ENCODE measurements at regions not wholly inside any gene's neighbourhood (a gene's known extent, or its start where the extent isn't known, plus 50 kb on each side); places are given as distances from the start of the nearest gene placed in this dataset.
"Not testable (repeated sequence)": the region's sequence is repeated elsewhere in the genome, so short reads cannot be mapped to it uniquely, and the experiment has no call there.

DNA sequence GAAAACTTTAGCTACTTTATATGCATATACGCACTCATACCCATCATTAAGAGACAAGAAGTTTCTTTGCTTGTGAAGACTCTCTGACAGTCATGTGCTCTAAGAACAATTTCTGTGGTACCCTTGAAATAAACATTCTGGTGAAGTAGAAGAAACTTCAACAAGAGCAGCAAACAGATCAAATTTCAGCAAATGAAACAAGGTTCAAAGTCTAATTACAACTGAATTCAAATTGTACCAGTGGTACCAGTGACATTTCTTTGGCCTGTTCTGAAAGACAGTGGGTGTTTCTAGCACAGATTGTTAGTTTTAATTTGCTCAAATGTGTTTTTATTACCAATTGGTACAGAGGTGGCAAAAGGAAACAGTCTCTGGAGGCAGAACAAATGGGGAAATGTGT is 391.0 kb downstream of the CHSY3 start:
- DNase-seq = no peak

DNA sequence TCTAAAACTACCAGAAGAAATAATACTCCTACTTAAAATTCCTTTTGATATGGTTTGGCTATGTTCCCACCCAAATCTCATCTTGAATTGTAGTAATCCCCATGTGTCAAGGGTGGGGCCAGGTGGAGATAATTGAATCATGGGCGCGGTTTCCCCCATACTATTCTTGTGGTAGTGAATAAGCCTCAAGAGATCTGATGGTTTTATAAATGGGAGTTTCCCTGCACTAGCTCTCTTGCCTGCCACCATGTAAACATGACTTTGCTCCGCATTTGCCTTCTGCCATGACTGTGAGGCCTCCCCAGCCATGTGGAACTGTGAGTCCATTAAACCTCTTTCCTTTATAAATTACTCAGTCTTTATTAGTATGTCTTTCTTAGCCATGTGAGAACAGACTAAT is 390.5 kb downstream of the CHSY3 start:
- not testable (repeated sequence) for DNase-seq

DNA sequence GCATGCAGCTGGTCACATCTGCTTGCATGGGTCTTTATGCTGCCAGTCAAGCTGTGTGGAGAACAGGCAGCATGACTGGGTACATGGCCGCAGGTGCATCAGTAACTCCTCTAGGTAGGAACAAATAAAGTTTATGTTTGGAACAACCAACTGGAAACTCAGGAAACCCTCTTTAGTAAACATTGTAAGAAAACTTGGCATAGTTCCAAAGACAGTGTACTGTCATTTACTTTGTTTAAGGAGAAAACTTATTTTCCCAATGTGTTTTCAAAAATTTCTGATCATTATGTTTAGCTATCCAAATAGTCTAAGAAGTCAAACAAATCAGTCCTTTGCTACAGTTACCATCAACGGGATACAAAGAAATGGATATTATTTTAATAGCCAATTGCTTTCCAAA is 386.0 kb downstream of the CHSY3 start:
- no peak for DNase-seq

DNA sequence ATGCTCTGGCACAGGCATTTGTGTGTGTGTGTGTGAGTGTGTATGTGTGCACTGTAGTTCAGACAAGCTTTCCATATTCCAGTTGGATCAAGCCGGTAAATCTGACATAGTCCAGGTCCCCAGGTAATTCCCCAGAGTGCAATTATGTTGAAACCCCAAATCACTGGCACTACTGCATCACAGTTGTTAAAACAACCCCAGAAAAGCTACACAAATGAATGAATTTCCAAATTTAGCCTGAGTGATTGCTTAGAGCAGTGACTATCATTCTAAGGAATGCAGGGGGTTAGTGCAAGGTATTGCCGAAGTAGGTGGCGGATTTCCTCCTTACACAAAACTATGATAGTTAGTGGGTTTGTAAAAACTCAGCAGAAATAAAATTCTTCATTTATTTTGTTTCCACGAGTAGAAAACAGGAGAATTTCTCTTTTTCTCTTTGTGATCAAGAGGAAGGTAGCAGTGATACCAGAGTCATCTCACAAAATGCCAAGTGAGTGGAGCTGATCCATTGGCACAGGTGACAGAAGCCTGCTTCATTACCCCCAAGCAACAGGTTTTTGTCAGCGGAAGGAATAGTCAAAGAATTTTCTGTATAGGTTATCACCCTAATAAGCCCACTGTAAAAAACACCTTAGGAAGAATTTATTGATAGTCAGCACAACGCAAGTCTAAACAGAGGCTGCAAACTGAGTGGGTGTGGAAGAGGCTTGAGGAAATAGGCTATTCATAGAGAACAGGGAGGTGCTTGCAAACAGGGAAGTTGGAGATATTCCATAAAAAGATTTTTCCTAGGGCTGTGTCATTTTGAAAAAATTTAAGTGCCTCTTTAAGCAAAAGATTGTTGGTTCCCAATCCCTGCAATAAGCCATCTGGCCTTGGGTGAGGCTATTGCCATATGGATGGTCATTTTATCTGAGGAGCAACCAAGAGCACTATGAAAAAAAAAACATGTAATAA is 385.1 kb downstream of the CHSY3 start:
- DNase-seq = no peak

DNA sequence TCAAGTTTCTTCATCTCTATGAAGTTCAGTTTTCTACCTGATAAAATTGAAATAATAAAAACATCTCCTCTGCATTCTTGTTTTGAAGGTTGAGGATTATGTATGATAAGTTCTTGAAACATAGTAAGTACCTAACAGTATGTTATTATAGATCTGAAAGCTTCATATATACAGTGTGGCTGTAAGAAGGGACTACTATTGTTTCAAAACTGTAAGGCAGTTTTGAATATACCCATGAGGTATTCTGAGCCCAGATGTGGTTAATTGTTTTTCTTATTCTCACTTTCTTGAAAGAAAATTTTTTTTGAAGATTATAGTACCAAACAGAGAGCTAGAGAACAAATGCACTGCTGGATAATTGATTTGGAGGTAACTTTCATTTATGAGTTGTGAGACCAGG is 383.2 kb downstream of the CHSY3 start:
- DNase-seq = no peak

DNA sequence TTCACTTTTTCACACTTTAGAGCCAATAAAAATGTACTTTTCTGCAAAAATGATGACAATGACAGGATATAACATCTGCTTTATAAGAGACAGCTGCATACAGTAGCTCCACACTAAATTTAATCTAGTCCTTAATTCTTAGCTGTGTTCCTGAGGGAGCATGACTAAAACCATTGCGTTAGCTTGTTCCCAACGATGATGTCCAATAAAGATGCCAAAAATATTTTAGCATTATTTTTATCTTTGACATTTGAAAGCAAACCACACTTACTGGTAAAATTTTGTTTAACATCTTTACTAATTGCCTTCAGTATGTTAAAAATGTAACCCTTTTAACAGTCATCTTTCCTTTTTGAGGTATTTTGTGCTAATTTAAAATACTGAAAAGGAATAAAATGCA is 382.7 kb downstream of the CHSY3 start:
- no peak for DNase-seq

DNA sequence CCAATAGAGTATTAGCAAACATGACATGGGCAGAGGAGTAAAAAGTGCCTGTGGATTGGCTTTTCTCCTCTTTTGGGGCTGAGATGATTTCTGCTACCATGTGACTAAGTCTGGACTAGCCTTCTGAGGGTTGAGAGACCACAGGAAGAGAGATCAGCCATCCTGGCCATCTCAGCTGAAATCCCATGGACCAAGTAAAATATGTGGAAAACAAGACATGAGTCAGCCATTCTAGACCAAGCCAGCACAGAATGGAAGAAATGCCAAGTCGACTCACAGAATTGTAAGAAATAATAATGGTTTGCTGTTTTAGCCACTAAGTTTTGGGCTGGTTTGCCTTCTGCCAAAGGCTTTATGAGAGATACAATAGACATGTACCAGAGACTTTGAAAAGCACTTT is 377.8 kb downstream of the CHSY3 start:
- no peak for DNase-seq

DNA sequence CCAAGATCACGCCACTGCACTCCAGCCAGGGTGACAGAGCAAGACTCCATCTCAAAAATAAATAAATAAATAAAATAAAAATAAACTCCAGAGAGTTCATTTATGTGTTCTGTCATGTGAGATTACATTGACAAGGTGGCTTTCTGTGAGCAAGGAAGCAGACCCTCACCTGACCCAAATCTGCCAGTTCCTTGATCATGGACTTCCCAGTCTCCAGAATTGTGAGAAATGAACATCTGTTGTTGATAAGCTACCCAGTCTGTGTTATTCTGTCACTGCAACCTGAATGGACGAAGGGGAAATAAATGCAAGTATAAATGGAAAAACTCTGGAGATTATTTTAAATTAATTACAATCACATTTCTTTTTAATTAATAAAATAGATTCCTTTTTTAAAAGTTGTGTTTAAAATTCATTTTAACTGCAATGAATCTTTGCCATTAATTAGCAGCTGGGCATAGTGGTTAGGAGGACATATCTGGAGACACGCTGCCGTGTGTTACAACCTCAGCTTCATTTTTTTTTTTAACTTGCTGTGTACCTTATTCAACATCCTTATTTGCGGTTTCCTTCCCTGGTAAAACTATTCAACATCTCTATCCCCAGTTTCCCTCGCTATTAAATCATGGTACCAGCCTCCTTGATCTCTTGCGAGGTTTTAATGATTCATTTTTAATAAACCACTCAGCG is 376.4 kb downstream of the CHSY3 start:
- DNase-seq = no peak

DNA sequence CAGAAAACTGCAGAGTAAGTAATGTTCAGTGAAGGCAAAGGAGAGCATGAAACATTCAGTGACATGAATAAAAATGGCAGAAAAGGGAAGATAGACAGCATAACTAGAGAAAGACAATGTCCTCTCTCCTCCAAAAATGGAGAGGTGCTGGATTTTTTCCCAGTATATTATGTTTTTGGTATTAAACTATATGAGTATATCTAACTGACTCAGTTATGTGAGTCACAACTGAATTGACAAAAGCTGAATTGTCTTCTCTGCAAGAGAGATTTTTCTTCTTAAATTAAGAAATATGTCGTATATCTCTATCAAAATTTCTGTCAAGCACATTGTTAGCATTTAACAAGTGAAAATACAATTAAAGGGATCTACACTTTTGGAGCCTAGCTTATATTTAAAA is 375.1 kb downstream of the CHSY3 start:
- DNase-seq = no peak

DNA sequence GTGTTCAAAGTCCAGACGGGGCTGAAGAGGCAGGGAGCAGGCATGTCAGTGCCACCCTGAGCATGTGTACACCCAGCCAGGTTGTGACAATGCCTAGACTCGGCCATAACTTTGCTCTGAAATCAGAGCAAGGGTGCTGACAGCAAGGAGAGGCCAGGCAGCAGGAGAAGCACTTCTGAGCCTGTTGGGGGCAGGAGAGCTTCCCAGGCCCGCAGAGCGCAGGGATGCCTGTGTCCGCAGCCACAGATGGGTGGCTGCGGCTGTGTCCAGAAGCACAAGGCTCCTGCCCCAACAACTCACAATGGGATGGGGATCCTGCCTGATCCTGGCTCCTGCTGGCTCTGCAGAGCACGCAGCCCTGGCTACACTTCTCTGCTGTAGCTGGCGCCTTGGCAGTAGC is 373.9 kb downstream of the CHSY3 start:
- DNase-seq = no peak

DNA sequence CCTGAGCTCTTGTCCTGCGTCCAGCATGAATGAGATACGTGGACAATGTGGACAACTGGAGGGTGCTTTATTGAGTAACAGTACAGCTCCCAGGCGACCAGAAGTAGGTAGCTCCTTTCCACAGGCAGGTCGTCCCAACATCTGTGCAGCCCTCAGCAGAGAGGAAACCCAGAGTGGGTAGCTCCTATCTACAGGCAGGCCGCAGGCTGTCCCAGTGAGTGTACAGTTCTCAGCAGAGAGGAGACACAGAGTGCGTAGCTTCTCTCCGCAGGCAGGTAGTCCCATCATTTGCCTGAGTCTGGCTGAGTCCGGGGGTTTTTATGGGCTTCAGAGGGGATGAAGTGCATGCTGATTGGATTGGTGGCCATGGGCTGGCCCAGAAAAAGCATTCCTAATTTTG is 373.3 kb downstream of the CHSY3 start:
- DNase-seq = no peak

DNA sequence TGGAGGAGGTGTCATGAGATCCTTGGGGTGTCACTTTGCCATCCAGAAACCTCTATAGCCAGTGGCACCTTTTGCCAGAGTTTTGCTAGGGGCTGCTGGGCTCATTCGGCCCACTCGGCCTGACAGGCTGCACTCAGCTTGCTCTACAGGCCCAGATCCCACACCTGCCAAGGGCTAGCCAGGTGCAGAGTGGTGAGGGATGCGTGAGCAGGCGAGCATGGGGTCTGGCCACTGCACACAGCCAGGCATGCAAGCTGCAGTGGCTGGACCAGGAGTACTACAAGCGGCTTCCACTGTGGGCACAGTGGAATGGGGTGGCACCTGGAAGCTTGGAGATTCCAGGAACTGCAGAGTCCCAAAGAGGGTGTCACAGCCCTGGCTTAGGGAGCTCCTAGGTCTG is 372.7 kb downstream of the CHSY3 start:
- DNase-seq = no peak

DNA sequence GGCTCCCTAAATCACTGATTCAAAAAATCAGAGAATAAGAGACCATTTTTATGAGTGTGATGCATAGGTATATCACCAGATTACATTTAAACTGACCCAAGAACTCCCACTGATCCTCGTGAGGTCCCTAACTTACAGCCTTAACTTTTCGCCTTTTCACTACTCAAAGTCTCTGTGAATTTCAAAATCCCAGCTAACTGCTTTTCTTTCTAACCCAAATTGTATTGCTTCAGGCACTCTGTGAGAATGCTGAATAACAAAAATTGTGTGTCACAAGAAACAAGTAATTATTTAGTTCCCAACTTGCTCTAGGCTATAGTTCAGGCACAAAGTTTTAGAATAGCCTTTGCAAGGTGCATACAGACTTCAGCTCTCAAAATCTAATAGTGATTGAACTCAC is 368.6 kb downstream of the CHSY3 start:
- DNase-seq = no peak

DNA sequence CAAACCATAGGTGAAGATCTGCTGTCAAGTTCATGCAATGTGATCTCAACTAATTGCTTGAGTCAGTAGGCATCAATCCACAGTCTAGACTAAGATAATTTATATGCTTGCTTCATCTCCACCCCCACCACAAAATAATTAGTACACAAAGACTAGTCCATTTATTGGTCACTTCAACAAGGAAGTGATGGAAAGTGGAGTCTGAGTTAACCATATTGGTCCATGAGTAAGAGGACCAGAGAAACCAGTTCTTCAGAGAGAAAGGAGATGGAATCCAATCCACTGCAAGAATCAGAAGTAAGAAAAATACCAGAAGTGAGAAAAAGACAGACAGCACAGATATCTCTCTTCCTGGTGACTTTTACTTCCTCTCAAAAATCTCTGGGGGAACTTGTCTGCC is 366.5 kb downstream of the CHSY3 start:
- DNase-seq = no peak

DNA sequence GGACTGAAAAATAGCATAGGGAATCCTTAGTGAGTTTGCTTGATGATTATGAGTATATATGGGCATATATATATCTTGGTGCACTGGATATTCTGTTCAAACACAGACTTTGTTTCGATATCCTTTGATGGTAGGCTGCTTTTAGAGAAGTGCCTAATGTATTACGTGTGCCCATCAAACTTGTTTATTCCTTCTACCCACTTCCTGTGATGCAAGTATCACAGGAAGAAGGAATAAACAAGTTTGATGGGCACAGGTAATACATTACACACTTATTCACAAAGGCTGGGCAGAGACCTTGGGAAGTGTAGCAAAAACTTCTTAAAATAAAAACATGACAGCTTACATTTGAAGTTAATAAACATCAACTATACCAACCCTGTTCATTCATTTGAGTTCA is 364.2 kb downstream of the CHSY3 start:
- no peak for DNase-seq

DNA sequence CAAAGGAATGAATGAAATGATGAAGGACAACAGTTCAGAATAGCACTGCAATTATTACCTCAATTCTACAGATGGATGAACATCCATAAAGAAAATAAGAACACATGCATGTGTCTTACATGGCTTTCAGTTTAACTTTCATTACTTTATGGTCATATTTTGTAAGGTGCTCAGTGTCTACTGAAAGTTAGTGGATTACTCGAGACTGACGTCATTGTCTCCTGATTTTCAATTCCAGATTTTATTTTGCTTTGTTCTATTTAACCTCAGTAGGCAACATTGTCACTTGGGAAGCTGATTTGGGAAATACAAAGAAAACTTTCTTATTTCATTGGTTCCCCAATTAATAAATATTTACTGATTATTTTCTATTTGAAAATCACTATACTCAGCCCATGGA is 363.7 kb downstream of the CHSY3 start:
- DNase-seq = no peak

DNA sequence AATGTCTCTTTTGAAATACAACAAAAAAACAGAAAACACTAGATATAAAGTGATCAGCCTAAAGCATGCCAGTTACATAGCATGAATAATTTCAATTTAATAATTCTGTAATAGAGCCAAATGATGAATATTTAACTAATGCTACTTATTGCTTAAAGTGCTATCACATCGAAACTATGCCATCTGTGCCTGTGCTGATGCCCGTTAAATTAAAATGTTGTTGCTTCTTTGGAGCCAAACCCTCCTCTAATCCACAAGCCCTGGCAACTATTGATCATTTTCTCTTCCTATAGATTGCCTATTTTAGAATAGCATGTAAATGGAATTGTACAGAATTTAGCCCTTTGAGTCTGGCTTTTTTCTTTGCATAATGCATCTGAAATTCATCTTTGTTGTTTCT is 356.2 kb downstream of the CHSY3 start:
- DNase-seq = no peak

DNA sequence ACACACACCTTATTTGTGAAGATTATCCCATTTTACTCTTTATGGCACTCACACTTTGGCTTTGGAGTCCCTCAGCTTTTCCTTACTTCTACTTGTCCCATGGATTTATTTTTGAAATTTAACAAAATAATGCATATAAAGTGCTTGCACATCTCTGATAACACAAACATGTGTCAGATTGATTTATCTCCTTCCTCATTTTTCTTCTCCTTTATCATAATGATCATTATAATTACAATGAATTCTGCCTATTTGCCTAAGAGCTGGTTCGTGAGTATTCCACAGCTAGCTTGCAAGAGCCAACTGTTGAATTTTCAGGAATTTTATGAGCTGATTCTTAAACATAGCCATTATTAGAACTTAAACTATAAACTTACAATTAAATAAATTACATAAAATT is 347.7 kb downstream of the CHSY3 start:
- DNase-seq = no peak

DNA sequence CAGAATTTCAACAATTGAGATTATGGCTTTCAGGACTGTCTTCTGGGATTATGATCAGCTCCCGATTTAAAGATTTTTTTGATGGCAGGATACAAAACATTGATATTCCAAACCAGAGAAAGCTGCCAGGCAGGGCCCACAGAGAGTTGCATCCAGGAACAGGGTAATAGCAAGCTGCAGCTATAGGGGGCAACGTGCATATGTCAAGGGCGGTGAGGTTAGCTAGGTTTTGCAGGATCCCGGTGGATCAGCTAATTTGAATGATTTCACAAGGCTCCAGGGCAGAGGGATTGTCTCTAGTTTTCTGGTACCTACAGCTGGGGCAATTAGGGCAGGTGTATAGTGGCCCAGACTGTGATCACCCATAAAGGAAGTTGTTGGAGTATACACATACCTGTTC is 339.4 kb downstream of the CHSY3 start:
- no peak for DNase-seq

DNA sequence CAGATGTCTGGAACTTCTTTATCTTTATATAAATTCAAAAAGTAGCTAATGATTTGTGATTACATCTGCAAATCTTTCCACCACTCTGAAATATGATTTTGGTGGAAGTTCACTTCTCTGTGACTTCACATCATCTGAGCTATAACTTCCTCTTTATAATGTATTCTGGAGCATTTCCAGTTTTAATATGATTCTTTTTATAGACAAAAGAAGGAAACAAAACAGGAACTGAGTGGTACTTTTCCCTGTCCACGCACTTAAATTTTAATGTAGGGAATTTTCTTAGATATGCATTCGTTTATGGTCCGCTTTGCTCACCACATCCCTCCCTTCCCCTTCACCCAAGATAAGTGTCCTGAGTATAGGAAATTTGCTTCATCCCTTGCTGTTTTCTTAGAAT is 333.5 kb downstream of the CHSY3 start:
- no peak for DNase-seq

All from CD4-positive, alpha-beta T cell treated with Interleukin-17A for 4 hours (primary cell).